GM18951 (cell line): ENCODE measurements at regions not wholly inside any gene's neighbourhood (a gene's known extent, or its start where the extent isn't known, plus 50 kb on each side); places are given as distances from the start of the nearest gene placed in this dataset.

Experiments used
- POLR2A ChIP-seq: IDR thresholded peaks from 4 replicates; pipeline ENCODE4 v1.6.1; 2011; ENCODE audit warnings: mild to moderate bottlenecking; ENCODE audit not compliant: insufficient read length, insufficient read depth; ENCODE audit errors: extremely low read depth
- in situ Hi-C: fragments of 300-500 bp; cut with MboI; formaldehyde crosslinking; loops from one replicate; pipeline ENCODE4 v1.12.0; 2022; ENCODE audit warnings: low sequenced_read_pairs, mixed read lengths, inconsistent platforms; ENCODE audit not compliant: unreplicated experiment

GRCh38 chr10:25076506-25077177, 60.2 kb downstream of the THNSL1 start:
- in situ Hi-C loops, result loop anchor here (10.0 kb wide), 1 partner anchor 432 kb away; no protein-coding TSS in a partner anchor
- TF ChIP-seq POLR2A, result no peak

GRCh38 chr10:25078658-25079431, 62.4 kb downstream of the THNSL1 start:
- in situ Hi-C loops, result loop anchor here (10.0 kb wide), 1 partner anchor 434 kb away; no protein-coding TSS in a partner anchor
- no peak for TF ChIP-seq POLR2A

- in situ Hi-C loops, result no loop called here
- TF ChIP-seq POLR2A, result no peak
Measured at GRCh38 chr10:25080880-25081581, 64.6 kb downstream of the THNSL1 start.

- TF ChIP-seq POLR2A, result no peak
- in situ Hi-C loops, result no loop called here
Measured at GRCh38 chr10:25082276-25083204, 66.1 kb downstream of the THNSL1 start.

DNA sequence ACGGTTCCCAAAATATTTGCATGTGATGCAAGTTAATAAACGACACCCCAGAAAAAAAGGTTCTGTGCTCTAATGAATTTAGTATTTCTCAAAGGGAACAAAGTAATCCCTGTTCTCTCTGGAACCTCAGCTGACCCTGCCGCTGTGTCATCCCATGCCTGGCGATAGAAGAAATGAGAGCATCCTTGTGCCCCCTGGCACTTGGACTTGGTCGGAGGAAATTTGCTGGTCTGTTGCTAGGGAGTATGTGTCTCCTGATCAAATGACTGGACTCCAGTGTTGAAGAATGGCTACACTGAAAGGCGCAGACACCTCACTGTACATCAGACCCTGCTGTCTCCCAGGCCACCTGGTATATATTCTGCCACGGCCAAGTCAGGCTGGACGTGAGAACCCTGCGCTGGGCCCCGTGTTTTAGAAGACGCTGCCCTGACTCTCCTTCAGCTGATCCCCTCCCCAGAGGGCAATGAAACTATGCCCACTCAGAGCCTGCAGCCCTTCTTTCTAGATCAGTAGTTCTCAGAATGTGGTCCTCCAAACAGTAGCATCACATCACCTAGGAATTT, 67.2 kb downstream of the THNSL1 start:
- TF ChIP-seq POLR2A, result no peak
- in situ Hi-C loops, result no loop called here

- in situ Hi-C loops, result no loop called here
- no peak for TF ChIP-seq POLR2A
Measured at GRCh38 chr10:25084447-25084846, 68.0 kb downstream of the THNSL1 start.

GRCh38 chr10:25094590-25094989, 78.2 kb downstream of the THNSL1 start:
- in situ Hi-C loops, result no loop called here
- TF ChIP-seq POLR2A, result no peak

GRCh38 chr10:25097669-25098411, 77.0 kb upstream of the GPR158 start:
- in situ Hi-C loops, result no loop called here
- no peak for TF ChIP-seq POLR2A

DNA sequence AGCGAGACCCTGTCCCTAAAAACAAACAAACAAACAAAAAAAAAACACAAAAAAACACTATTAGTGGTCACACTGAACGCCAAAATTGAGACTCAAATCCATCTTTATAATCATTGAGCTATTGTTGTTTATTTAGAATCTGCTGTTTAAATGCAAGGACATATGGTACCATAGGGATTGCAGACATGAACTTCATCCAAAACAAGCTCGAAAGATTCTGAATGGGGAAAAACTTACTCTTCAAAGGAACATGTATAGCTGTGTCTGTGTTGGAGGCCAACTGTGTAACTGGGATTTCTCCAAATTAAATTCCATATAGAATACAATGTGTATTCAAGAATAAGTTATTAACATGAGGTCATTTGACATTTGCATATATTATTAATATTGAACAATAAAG, 74.7 kb upstream of the GPR158 start:
- no peak for TF ChIP-seq POLR2A
- in situ Hi-C loops, result no loop called here

DNA sequence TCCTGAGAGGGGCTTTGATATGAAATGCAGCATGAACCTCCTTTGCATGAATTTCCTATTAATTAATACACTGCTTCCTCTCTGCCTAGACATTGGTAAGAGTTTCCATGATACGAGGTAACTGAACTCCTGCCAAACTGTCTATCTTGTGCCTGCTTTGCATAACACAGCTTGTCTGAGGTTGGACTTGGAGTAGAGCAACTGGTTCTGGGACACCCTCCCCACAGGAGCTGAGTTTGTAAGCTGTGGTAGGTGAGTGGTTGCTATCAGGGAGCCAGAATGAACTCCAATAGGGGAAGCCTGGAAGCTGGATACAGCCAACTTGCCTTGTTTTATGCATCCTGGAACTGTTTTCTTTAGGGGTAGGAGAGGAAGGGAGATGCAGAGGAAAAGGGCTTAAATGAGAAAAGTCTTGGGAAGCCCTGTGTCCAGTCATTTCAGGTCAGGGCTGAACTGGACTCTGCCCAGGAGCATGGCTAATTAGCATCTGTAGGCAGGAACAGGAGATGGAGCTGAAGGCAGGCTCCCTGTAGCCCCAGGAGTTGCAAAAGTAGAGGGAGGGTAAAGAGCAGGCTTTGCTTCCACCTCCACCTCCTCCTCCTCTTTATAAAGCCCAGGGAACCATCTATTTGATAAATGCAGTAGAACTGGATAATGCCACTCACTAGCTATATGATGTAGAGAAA, 73.2 kb upstream of the GPR158 start:
- in situ Hi-C loops, result no loop called here
- TF ChIP-seq POLR2A, result no peak

DNA sequence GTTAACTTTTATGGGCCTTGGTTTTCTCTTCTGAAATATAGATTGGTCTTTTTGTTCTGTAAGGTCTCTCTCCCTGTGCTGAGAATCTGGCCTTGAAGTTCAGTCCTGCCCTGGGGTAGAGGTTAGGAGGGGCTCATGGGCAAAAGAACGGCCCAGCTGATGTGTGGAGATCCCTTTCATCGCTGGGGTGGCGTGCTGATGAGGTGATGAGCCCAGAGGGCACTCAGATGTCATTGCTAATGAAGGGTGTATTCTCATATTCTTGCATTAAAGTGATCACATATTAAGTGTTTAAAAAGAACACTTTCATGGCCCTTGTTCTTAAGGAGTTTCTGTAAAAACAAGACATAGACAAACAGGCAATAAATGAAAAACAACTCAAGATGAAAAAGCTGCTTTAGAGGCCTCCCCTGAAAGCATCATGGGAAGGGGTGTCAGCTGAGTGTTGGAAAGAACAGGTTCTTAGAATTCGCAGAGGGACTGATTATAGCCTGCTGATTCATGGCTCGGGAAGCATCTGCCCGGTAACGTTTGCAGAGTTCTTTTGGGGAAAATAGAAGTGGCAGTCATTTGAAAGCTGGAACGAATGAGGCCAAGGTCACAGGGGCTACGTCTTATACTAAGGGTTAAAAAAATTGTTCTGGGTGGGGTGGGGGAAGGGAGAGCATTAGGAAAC, 72.5 kb upstream of the GPR158 start:
- no peak for TF ChIP-seq POLR2A
- in situ Hi-C loops, result no loop called here

DNA sequence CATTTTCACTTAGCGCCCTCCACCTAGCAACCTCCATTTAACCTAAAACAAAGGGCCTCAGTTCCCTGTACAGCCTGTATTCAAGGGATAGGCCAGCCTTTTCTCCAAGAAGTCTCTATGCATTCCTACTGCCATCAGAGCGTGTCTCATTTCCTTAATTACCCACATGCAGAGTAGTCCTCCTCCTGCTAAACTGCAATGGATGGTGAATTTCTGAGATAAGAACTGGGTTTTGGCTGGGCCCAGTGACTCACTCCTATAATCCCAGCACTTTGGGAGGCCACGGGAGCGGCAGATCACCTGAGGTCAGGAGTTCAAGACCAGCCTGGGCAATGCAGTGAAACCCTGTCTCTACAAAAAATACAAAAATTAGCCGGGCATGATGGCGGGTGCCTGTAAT, 71.1 kb upstream of the GPR158 start:
- in situ Hi-C loops, result no loop called here

More for the DNA sequence above, 71.1 kb upstream of the GPR158 start:
- TF ChIP-seq POLR2A, result no peak
